OCI-LY7 (cell line): ENCODE measurements at regions not wholly inside any gene's neighbourhood (a gene's known extent, or its start where the extent isn't known, plus 50 kb on each side); places are given as distances from the start of the nearest gene placed in this dataset.

ENCODE experiments used
- BruUV-seq: library from RNA; stranded (reverse); fragments of 400-500 nt; replicated peaks from 2 replicates; lab custom pipeline; 2021; lab: Mats Ljungman, UMichigan
- CTCF ChIA-PET: fragments of 300-600 bp; sonication (Branson Sonifier 250); formaldehyde crosslinking; loops from one replicate; lab custom pipeline; 2022; ENCODE audit warnings: antibody characterized with exemption; ENCODE audit not compliant: unreplicated experiment; lab: Charles Lee
- POLR2A ChIA-PET: fragments of 300-600 bp; sonication (Branson Sonifier 250); formaldehyde crosslinking; loops from one replicate; lab custom pipeline; 2022; ENCODE audit warnings: antibody characterized with exemption; lab: Charles Lee
- DNase-seq: peaks from one replicate; pipeline ENCODE4 v3.0.0-alpha.2; 2015; ENCODE audit warnings: low spot score
- H2AFZ ChIP-seq: fragments of 200-600 bp; sonication (generic), shearing (Covaris generic); 2 replicates; pipeline ENCODE4 v1.6.1; 2014; ENCODE audit warnings: mild to moderate bottlenecking, antibody characterized with exemption, low read length, moderate library complexity
- H3K27ac ChIP-seq: fragments of 200-600 bp; sonication (generic); 2 replicates; pipeline ENCODE4 v1.5.1; 2014; ENCODE audit warnings: mixed run types, low read depth, mild to moderate bottlenecking, moderate library complexity, low read length, inconsistent platforms; ENCODE audit not compliant: poor library complexity, severe bottlenecking
- H3K36me3 ChIP-seq: fragments of 200-600 bp; sonication (generic); 2 replicates; pipeline ENCODE4 v1.6.1; 2014; ENCODE audit warnings: mild to moderate bottlenecking, antibody characterized with exemption, low read length, moderate library complexity, mixed read lengths; ENCODE audit not compliant: insufficient read depth
- H3K4me1 ChIP-seq: fragments of 200-600 bp; sonication (generic); 2 replicates; pipeline ENCODE4 v1.5.1; 2014; ENCODE audit warnings: mild to moderate bottlenecking, low read length; ENCODE audit not compliant: insufficient read depth, poor library complexity, severe bottlenecking
- H3K4me2 ChIP-seq: fragments of 200-600 bp; sonication (generic); 2 replicates; pipeline ENCODE4 v1.6.1; 2014; ENCODE audit warnings: mild to moderate bottlenecking, low read length
- H3K4me3 ChIP-seq: fragments of 200-600 bp; sonication (generic); 2 replicates; pipeline ENCODE4 v1.5.1; 2014; ENCODE audit warnings: mild to moderate bottlenecking, low read depth, low read length; ENCODE audit not compliant: poor library complexity, severe bottlenecking
- H3K79me2 ChIP-seq: fragments of 200-600 bp; sonication (generic); 2 replicates; pipeline ENCODE4 v1.6.1; 2016; ENCODE audit warnings: low read depth, mild to moderate bottlenecking, low read length, moderate library complexity, mixed read lengths; ENCODE audit not compliant: insufficient read depth
- H3K9me2 ChIP-seq: fragments of 200-600 bp; sonication (generic); 2 replicates; pipeline ENCODE4 v1.6.1; 2016; ENCODE audit warnings: mild to moderate bottlenecking, low read length, mixed read lengths; ENCODE audit not compliant: insufficient read depth
- H3K9me3 ChIP-seq: fragments of 200-600 bp; sonication (generic); 2 replicates; pipeline ENCODE4 v1.6.1; 2014; ENCODE audit warnings: mild to moderate bottlenecking, mixed run types, low read length, mixed read lengths
- H4K20me1 ChIP-seq: fragments of 200-600 bp; sonication (generic); 2 replicates; pipeline ENCODE4 v1.6.1; 2014; ENCODE audit warnings: mild to moderate bottlenecking, antibody characterized with exemption, low read length, moderate library complexity, mixed read lengths; ENCODE audit not compliant: insufficient read depth
- CTCF ChIP-seq: fragments of 200-600 bp; sonication (generic); conservative IDR thresholded peaks from 2 replicates; pipeline ENCODE4 v1.5.1; 2014; ENCODE audit warnings: mild to moderate bottlenecking, antibody characterized with exemption, low read length, moderate library complexity, mixed read lengths
- EZH2phosphoT487 ChIP-seq: fragments of 200-600 bp; sonication (generic); IDR thresholded peaks from 2 replicates; pipeline ENCODE4 v1.6.1; 2018; ENCODE audit warnings: low read depth, borderline replicate concordance, mild to moderate bottlenecking, mixed run types, antibody characterized with exemption, low read length, moderate library complexity, mixed read lengths
- intact Hi-C: fragments of 100-400 bp; cut with micrococcal nuclease; formaldehyde crosslinking; loops from one replicate; pipeline ENCODE4 v1.10.0; 2022; ENCODE audit not compliant: unreplicated experiment

GRCh38 chr3:74315291-74315690 is 299.2 kb downstream of the CNTN3 start:
- Histone ChIP-seq H3K4me2 (no peak overlapping the region), H3K9me3 (no peaks in the 10 kb centered on the region), H3K36me3 (no peaks in the 10 kb centered on the region), H3K4me1 (no peaks in the 10 kb centered on the region), H3K9me2 (no peaks in the 10 kb centered on the region), H3K79me2 (no peaks in the 10 kb centered on the region), H4K20me1 (no peaks in the 10 kb centered on the region), H2AFZ (no peak overlapping the region), H3K27ac (no peak overlapping the region), H3K4me3 (no peak overlapping the region)
- BruUV-seq = no TSS peak
- CTCF ChIA-PET = no interaction called here
- intact Hi-C loops = no loop called here
- no peak for DNase-seq
- POLR2A ChIA-PET = interaction anchor here (0.8 kb wide), 1 partner anchor 11 kb away, joined by 3 read pairs; no protein-coding TSS in a partner anchor
- TF ChIP-seq EZH2phosphoT487 (no peak), CTCF (no peak)

GRCh38 chr3:74314696-74315095 is 299.8 kb downstream of the CNTN3 start:
- ChIA-PET CTCF (no interaction called here), POLR2A (no interaction called here)
- no peaks in the 10 kb centered on the region for H4K20me1 ChIP-seq
- no peak overlapping the region for H2AFZ ChIP-seq
- H3K27ac ChIP-seq = no peak overlapping the region
- no peaks in the 10 kb centered on the region for H3K9me2 ChIP-seq
- no peaks in the 10 kb centered on the region for H3K9me3 ChIP-seq
- no peak overlapping the region for H3K4me3 ChIP-seq
- BruUV-seq = no TSS peak
- intact Hi-C loops = no loop called here
- H3K4me2 ChIP-seq = no peak overlapping the region
- no peaks in the 10 kb centered on the region for H3K36me3 ChIP-seq
- no peaks in the 10 kb centered on the region for H3K4me1 ChIP-seq
- TF ChIP-seq CTCF (no peak), EZH2phosphoT487 (no peak)
- DNase-seq = no peak
- H3K79me2 ChIP-seq = no peaks in the 10 kb centered on the region

- ChIA-PET POLR2A (no interaction called here), CTCF (no interaction called here)
- H2AFZ ChIP-seq = no peak overlapping the region
- no peak overlapping the region for H3K27ac ChIP-seq
- no peak overlapping the region for H3K4me3 ChIP-seq
- no peaks in the 10 kb centered on the region for H3K36me3 ChIP-seq
- no TSS peak for BruUV-seq
- H3K79me2 ChIP-seq = no peaks in the 10 kb centered on the region
- H3K4me1 ChIP-seq = no peaks in the 10 kb centered on the region
- H3K9me3 ChIP-seq = no peaks in the 10 kb centered on the region
- H3K4me2 ChIP-seq = no peak overlapping the region
- TF ChIP-seq EZH2phosphoT487 (no peak), CTCF (no peak)
- no peaks in the 10 kb centered on the region for H4K20me1 ChIP-seq
- no peak for DNase-seq
- H3K9me2 ChIP-seq = no peaks in the 10 kb centered on the region
- intact Hi-C loops = no loop called here
Measured at GRCh38 chr3:74309716-74310115, 304.7 kb downstream of the CNTN3 start.
